ENCODE measurements at regions not wholly inside any gene's neighbourhood (a gene's known extent, or its start where the extent isn't known, plus 50 kb on each side); places are given as distances from the start of the nearest gene placed in this dataset.

- BruUV-seq (replicated peaks): no TSS peak
- intact Hi-C loops (cut with micrococcal nuclease; ENCODE audit: unreplicated experiment): no loop called here
- Histone ChIP-seq H3K27ac (ENCODE audit: low read depth, low read length, poor library complexity, severe bottlenecking) (no peak overlapping the region), H3K4me2 (ENCODE audit: low read length) (no peak overlapping the region), H3K36me3 (ENCODE audit: insufficient read depth, low read length) (no peaks in the 10 kb centered on the region), H4K20me1 (ENCODE audit: insufficient read depth, low read length) (no peaks in the 10 kb centered on the region), H3K4me1 (ENCODE audit: insufficient read depth, low read length, poor library complexity, severe bottlenecking) (no peaks in the 10 kb centered on the region), H2AFZ (ENCODE audit: low read length) (no peak overlapping the region), H3K4me3 (ENCODE audit: low read depth, low read length, poor library complexity, severe bottlenecking) (no peak overlapping the region), H3K9me2 (ENCODE audit: insufficient read depth, low read length) (no peaks in the 10 kb centered on the region), H3K9me3 (ENCODE audit: low read length) (0 out of 2 replicates have a peak, but pooled peaks cover 5% of the 10 kb centered on the region), H3K79me2 (ENCODE audit: insufficient read depth, low read depth, low read length) (no peaks in the 10 kb centered on the region)
- TF ChIP-seq CTCF (conservative IDR thresholded peaks at IDR 0.05; ENCODE audit: low read length) (no peak), EZH2phosphoT487 (IDR thresholded peaks at IDR 0.05; ENCODE audit: borderline replicate concordance, low read depth, low read length) (no peak)
- no peak for DNase-seq (ENCODE audit: low spot score)
- CTCF ChIA-PET (ENCODE audit: unreplicated experiment): no interaction called here
- POLR2A ChIA-PET: interaction anchor here (0.7 to 0.8 kb wide), 2 partner anchors 8 to 172 kb away, joined by 3 read pairs; no protein-coding TSS in a partner anchor
Observed at GRCh38 chr3:40624189-40624769, 99.5 kb downstream of the ZNF621 start.

DNA sequence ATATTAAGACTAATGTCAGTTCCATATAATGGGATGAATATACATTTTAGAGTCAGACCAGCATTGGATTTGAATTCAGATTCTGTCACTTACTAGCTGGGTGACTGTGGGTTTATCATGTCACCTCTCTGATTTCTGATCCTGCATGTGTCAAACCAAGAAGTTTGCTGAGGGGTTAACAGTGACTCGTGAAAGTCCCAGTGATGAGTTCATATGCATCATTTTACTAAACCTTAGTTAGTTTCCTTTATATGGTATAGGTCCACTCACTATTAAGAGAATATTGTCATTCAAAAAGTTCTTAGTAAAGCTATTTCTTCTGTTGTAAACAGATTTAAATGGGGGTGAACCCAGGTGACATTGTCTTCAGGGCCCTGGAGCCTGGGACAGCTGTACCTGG is 102.3 kb downstream of the ZNF621 start:
- H3K4me2 ChIP-seq (ENCODE audit: low read length): no peak overlapping the region
- TF ChIP-seq EZH2phosphoT487 (IDR thresholded peaks at IDR 0.05; ENCODE audit: borderline replicate concordance, low read depth, low read length) (no peak), CTCF (conservative IDR thresholded peaks at IDR 0.05; ENCODE audit: low read length) (no peak)
- CTCF ChIA-PET (ENCODE audit: unreplicated experiment): no interaction called here
- no peaks in the 10 kb centered on the region for H3K9me2 ChIP-seq (ENCODE audit: insufficient read depth, low read length)
- intact Hi-C loops (cut with micrococcal nuclease; ENCODE audit: unreplicated experiment): no loop called here
- BruUV-seq (replicated peaks): no TSS peak
- H3K9me3 ChIP-seq (ENCODE audit: low read length): 0 out of 2 replicates have a peak, but pooled peaks cover 5% of the 10 kb centered on the region
- POLR2A ChIA-PET: interaction anchor here (0.6 kb wide), 1 partner anchor 12 kb away, joined by 3 read pairs; no protein-coding TSS in a partner anchor
- no peaks in the 10 kb centered on the region for H3K4me1 ChIP-seq (ENCODE audit: insufficient read depth, low read length, poor library complexity, severe bottlenecking)
- H2AFZ ChIP-seq (ENCODE audit: low read length): no peak overlapping the region
- no peaks in the 10 kb centered on the region for H3K79me2 ChIP-seq (ENCODE audit: insufficient read depth, low read depth, low read length)
- no peaks in the 10 kb centered on the region for H3K36me3 ChIP-seq (ENCODE audit: insufficient read depth, low read length)
- H3K4me3 ChIP-seq (ENCODE audit: low read depth, low read length, poor library complexity, severe bottlenecking): no peak overlapping the region
- no peak overlapping the region for H3K27ac ChIP-seq (ENCODE audit: low read depth, low read length, poor library complexity, severe bottlenecking)
- DNase-seq (ENCODE audit: low spot score): no peak
- no peaks in the 10 kb centered on the region for H4K20me1 ChIP-seq (ENCODE audit: insufficient read depth, low read length)

GRCh38 chr3:40628984-40629383 is 104.2 kb downstream of the ZNF621 start:
- DNase-seq (ENCODE audit: low spot score): no peak
- H3K36me3 ChIP-seq (ENCODE audit: insufficient read depth, low read length): no peaks in the 10 kb centered on the region
- no peaks in the 10 kb centered on the region for H3K79me2 ChIP-seq (ENCODE audit: insufficient read depth, low read depth, low read length)
- POLR2A ChIA-PET: no interaction called here
- TF ChIP-seq CTCF (conservative IDR thresholded peaks at IDR 0.05; ENCODE audit: low read length): no peak
- TF ChIP-seq EZH2phosphoT487 (IDR thresholded peaks at IDR 0.05; ENCODE audit: borderline replicate concordance, low read depth, low read length): no peak
- H3K9me2 ChIP-seq (ENCODE audit: insufficient read depth, low read length): no peaks in the 10 kb centered on the region
- BruUV-seq (replicated peaks): no TSS peak
- no peaks in the 10 kb centered on the region for H4K20me1 ChIP-seq (ENCODE audit: insufficient read depth, low read length)
- CTCF ChIA-PET (ENCODE audit: unreplicated experiment): no interaction called here
- no peak overlapping the region for H3K4me3 ChIP-seq (ENCODE audit: low read depth, low read length, poor library complexity, severe bottlenecking)
- intact Hi-C loops (cut with micrococcal nuclease; ENCODE audit: unreplicated experiment): no loop called here
- H2AFZ ChIP-seq (ENCODE audit: low read length): no peak overlapping the region
- H3K9me3 ChIP-seq (ENCODE audit: low read length): 0 out of 2 replicates have a peak, but pooled peaks cover 5% of the 10 kb centered on the region
- H3K4me2 ChIP-seq (ENCODE audit: low read length): no peak overlapping the region
- no peak overlapping the region for H3K27ac ChIP-seq (ENCODE audit: low read depth, low read length, poor library complexity, severe bottlenecking)
- H3K4me1 ChIP-seq (ENCODE audit: insufficient read depth, low read length, poor library complexity, severe bottlenecking): no peaks in the 10 kb centered on the region

All from OCI-LY7 (cell line).